HG03432 (cell line): ENCODE measurements at regions not wholly inside any gene's neighbourhood (a gene's known extent, or its start where the extent isn't known, plus 50 kb on each side); places are given as distances from the start of the nearest gene placed in this dataset.

ENCODE experiments used
- ATAC-seq: cut with Tn5 transposase; IDR thresholded peaks from one replicate; pipeline ENCODE4 v1.9.1; 2021; ENCODE audit warnings: mild to moderate bottlenecking, moderate library complexity; ENCODE audit not compliant: unreplicated experiment

GRCh38 chr2:121085801-121086200 lies 199.2 kb downstream of the TFCP2L1 start:
- no peak for ATAC-seq

- ATAC-seq: no peak
Observed at GRCh38 chr2:121086450-121086849, 198.6 kb downstream of the TFCP2L1 start.

- no peak for ATAC-seq
Observed at GRCh38 chr2:121087117-121087516, 197.9 kb downstream of the TFCP2L1 start.

- ATAC-seq: no peak
Observed at GRCh38 chr2:121088251-121089165, 196.5 kb downstream of the TFCP2L1 start.

GRCh38 chr2:121089166-121089510 lies 195.9 kb downstream of the TFCP2L1 start:
- no peak for ATAC-seq

GRCh38 chr2:121090088-121090715 lies 194.8 kb downstream of the TFCP2L1 start:
- no peak for ATAC-seq

- no peak for ATAC-seq
Observed at GRCh38 chr2:121092095-121092494, 192.9 kb downstream of the TFCP2L1 start.

- ATAC-seq: no peak
Observed at GRCh38 chr2:121093692-121094091, 191.3 kb downstream of the TFCP2L1 start.

GRCh38 chr2:121094101-121094500 lies 190.9 kb downstream of the TFCP2L1 start:
- ATAC-seq: no peak

GRCh38 chr2:121094845-121095244 lies 190.2 kb downstream of the TFCP2L1 start:
- ATAC-seq: no peak

- ATAC-seq: peak; percentile 75
Observed at GRCh38 chr2:121095257-121096080, 189.5 kb downstream of the TFCP2L1 start.

GRCh38 chr2:121096611-121097010 lies 188.4 kb downstream of the TFCP2L1 start:
- no peak for ATAC-seq

GRCh38 chr2:121098556-121098955 lies 186.4 kb downstream of the TFCP2L1 start:
- no peak for ATAC-seq

GRCh38 chr2:121099329-121100290 lies 185.4 kb downstream of the TFCP2L1 start:
- ATAC-seq: no peak

- ATAC-seq: no peak
Observed at GRCh38 chr2:121101093-121101715, 183.8 kb downstream of the TFCP2L1 start.

- no peak for ATAC-seq
Observed at GRCh38 chr2:121102941-121103340, 182.1 kb downstream of the TFCP2L1 start.

- ATAC-seq: no peak
Observed at GRCh38 chr2:121103960-121104359, 181.0 kb downstream of the TFCP2L1 start.

- ATAC-seq: no peak
Observed at GRCh38 chr2:121104721-121105141, 180.3 kb downstream of the TFCP2L1 start.

- no peak for ATAC-seq
Observed at GRCh38 chr2:121110924-121111323, 174.1 kb downstream of the TFCP2L1 start.

GRCh38 chr2:121118951-121119350 lies 166.1 kb downstream of the TFCP2L1 start:
- ATAC-seq: no peak
